Stimulated activated naive CD8-positive, alpha-beta T cell treated with anti-CD3 and anti-CD28 coated beads, Interleukin-15, Interleukin-2, amounts not matched to agents 100 U/mL and 50 U/mL, for 24 hours (primary cell): ENCODE measurements at regions not wholly inside any gene's neighbourhood (a gene's known extent, or its start where the extent isn't known, plus 50 kb on each side); places are given as distances from the start of the nearest gene placed in this dataset.
A peak's percentile ranks its signal among the peaks of the same experiment; 100 is the strongest.
"Not testable (repeated sequence)": the region's sequence is repeated elsewhere in the genome, so short reads cannot be mapped to it uniquely, and the experiment has no call there.

Experiments
- ATAC-seq: fragments of 150-1000 bp; cut with Tn5 transposase; one replicate; pipeline ENCODE4 v1.10.0; 2021
- DNase-seq: peaks from one replicate; pipeline ENCODE4 v3.0.0; 2021

GRCh38 chr21:33121715-33122475 lies 52.0 kb downstream of the OLIG1 start:
- no peak for ATAC-seq
- no peak for DNase-seq

- DNase-seq = no peak
- no peak for ATAC-seq
Measured at GRCh38 chr21:33122507-33122906, 52.6 kb downstream of the OLIG1 start.

- no peak for ATAC-seq
Measured at GRCh38 chr21:33123374-33124123, 53.6 kb downstream of the OLIG1 start.

GRCh38 chr21:33124889-33125288 lies 54.9 kb downstream of the OLIG1 start:
- DNase-seq = no peak
- no peak for ATAC-seq

More at GRCh38 chr21:33123374-33124123, 53.6 kb downstream of the OLIG1 start:
- no peak for DNase-seq

GRCh38 chr21:33125680-33126375 lies 55.9 kb downstream of the OLIG1 start:
- no peak for DNase-seq
- ATAC-seq = no peak

GRCh38 chr21:33126569-33126968 lies 56.6 kb downstream of the OLIG1 start:
- no peak for DNase-seq
- ATAC-seq = no peak

GRCh38 chr21:33127154-33127867 lies 57.4 kb downstream of the OLIG1 start:
- peak; percentile 79 for DNase-seq
- peak; percentile 66 for ATAC-seq

GRCh38 chr21:33127868-33128242 lies 57.9 kb downstream of the OLIG1 start:
- DNase-seq (no peak), ATAC-seq (no peak)

GRCh38 chr21:33128538-33128937 lies 58.6 kb downstream of the OLIG1 start:
- ATAC-seq = no peak

GRCh38 chr21:33132054-33132453 lies 62.1 kb downstream of the OLIG1 start:
- ATAC-seq = no peak
- DNase-seq = no peak

More at GRCh38 chr21:33128538-33128937, 58.6 kb downstream of the OLIG1 start:
- no peak for DNase-seq

- ATAC-seq (no peak), DNase-seq (no peak)
Measured at GRCh38 chr21:33133892-33134291, 64.0 kb downstream of the OLIG1 start.

- ATAC-seq (no peak), DNase-seq (no peak)
Measured at GRCh38 chr21:33135925-33136324, 66.0 kb downstream of the OLIG1 start.

GRCh38 chr21:33136847-33137502 lies 67.0 kb downstream of the OLIG1 start:
- no peak for DNase-seq
- no peak for ATAC-seq

GRCh38 chr21:33139084-33139483 lies 69.1 kb downstream of the OLIG1 start:
- no peak for DNase-seq
- no peak for ATAC-seq

- DNase-seq (no peak), ATAC-seq (no peak)
Measured at GRCh38 chr21:33140288-33140687, 70.3 kb downstream of the OLIG1 start.

GRCh38 chr21:33146467-33146866 lies 76.5 kb downstream of the OLIG1 start:
- DNase-seq (no peak), ATAC-seq (no peak)

- ATAC-seq (no peak), DNase-seq (no peak)
Measured at GRCh38 chr21:33149181-33149580, 79.2 kb downstream of the OLIG1 start.

- not testable (repeated sequence) for ATAC-seq, DNase-seq
Measured at GRCh38 chr21:33150968-33151367, 78.8 kb upstream of the IFNAR2 start.

GRCh38 chr21:33151941-33152731 lies 77.6 kb upstream of the IFNAR2 start:
- ATAC-seq = no peak
- DNase-seq = no peak

GRCh38 chr21:33152732-33153130 lies 77.0 kb upstream of the IFNAR2 start:
- no peak for ATAC-seq
- DNase-seq = no peak

GRCh38 chr21:33155005-33155404 lies 74.7 kb upstream of the IFNAR2 start:
- no peak for ATAC-seq
- DNase-seq = no peak
